ENCODE measurements at regions not wholly inside any gene's neighbourhood (a gene's known extent, or its start where the extent isn't known, plus 50 kb on each side); places are given as distances from the start of the nearest gene placed in this dataset.

DNA sequence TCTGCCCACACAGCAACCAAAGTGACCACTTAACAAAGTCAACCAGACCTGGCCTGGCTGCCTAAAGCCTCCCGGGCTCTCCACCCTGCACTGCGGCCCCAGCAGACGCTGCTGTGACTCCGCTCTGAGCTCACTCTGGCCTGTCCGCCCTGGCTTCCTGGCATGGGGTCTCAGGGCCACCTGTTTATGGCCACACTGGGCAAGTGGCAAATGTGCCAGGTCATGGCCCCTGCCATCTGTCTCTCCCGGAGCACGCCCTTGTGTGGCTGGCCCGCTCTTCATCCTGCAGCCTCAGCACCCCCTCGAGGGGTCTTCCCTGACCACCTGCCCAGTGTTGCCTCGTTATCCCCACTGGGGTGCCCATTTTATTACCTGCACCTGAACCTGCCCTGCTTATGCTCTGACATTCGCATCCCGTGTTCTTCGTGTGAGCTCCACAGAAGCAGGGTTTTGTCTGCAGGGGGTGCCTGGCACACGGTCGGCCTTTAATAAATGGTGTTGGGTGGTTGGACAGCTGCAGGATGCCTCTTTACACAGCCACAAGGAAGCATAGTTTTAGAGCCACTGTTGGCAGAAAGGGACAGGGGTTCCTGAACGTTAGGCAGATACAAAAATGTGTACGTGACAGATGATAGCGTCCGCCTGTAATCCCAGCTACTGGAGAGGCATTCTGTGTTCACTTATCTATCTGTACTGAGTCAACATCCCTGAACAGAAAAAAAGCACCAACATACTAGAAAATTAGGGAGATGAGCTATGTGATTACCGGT, 785.6 kb downstream of the TBC1D22A start:
- Histone ChIP-seq H4K20me1 (ENCODE audit: low read length) (no peaks in the 10 kb centered on the region), H3K36me3 (ENCODE audit: low read depth, low read length) (no peaks in the 10 kb centered on the region), H3K4me3 (ENCODE audit: low read length) (no peak overlapping the region), H3K4me1 (ENCODE audit: insufficient read depth, low read length) (no peaks in the 10 kb centered on the region), H3K9ac (ENCODE audit: low read length) (no peak overlapping the region), H3K27ac (ENCODE audit: low read length) (no peak overlapping the region), H3K9me2 (replicated peaks; ENCODE audit: low read length) (no peaks in the 10 kb centered on the region), H2AFZ (ENCODE audit: low read length) (no peak overlapping the region), H3F3A (ENCODE audit: low read length, unreplicated experiment) (no peaks in the 10 kb centered on the region), H3K27me3 (ENCODE audit: low read length) (peaks cover 13% of the 10 kb centered on the region), H3K9me3 (ENCODE audit: low read length) (no peaks in the 10 kb centered on the region), H3K79me2 (ENCODE audit: low read length) (no peaks in the 10 kb centered on the region), H3K4me2 (ENCODE audit: low read length) (no peak overlapping the region)
- DNase-seq (no peak), ATAC-seq (no peak)
- no TSS peak for BruUV-seq (replicated peaks)
- ChIA-PET CTCF (no interaction called here), POLR2A (ENCODE audit: unreplicated experiment) (no interaction called here)
- intact Hi-C loops (cut with micrococcal nuclease): no loop called here
- no peak for TF ChIP-seq EZH2phosphoT487 (IDR thresholded peaks at IDR 0.05; ENCODE audit: borderline replicate concordance, low read length)
- no peak for TF ChIP-seq EZH2 (IDR thresholded peaks at IDR 0.05; ENCODE audit: low read length, unreplicated experiment)
- TF ChIP-seq, protein P1, sequence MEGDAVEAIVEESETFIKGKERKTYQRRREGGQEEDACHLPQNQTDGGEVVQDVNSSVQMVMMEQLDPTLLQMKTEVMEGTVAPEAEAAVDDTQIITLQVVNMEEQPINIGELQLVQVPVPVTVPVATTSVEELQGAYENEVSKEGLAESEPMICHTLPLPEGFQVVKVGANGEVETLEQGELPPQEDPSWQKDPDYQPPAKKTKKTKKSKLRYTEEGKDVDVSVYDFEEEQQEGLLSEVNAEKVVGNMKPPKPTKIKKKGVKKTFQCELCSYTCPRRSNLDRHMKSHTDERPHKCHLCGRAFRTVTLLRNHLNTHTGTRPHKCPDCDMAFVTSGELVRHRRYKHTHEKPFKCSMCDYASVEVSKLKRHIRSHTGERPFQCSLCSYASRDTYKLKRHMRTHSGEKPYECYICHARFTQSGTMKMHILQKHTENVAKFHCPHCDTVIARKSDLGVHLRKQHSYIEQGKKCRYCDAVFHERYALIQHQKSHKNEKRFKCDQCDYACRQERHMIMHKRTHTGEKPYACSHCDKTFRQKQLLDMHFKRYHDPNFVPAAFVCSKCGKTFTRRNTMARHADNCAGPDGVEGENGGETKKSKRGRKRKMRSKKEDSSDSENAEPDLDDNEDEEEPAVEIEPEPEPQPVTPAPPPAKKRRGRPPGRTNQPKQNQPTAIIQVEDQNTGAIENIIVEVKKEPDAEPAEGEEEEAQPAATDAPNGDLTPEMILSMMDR (conservative IDR thresholded peaks at IDR 0.05; ENCODE audit: low read depth, low read length): no peak

DNA sequence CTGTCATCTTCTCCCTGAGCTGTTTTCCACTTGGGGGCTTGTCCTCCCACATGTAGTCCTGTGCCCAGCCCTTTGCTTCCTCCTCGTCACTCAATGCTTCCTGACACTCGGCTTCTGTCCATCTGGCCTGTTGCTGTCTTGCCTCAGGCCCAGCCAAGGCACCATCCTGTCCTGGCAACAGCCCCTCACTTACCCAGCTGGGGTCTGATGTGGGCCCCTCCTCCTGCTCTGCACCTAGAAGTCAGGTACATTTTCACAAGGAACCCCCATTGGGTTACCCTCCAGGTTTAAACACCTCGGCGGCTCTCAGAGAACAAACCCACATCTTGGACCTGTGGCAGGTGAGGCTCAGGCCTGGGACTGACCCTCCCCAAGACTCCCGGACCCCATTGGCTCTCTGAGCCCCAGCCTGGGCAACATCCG, 784.8 kb downstream of the TBC1D22A start:
- Histone ChIP-seq H3K9me2 (replicated peaks; ENCODE audit: low read length) (no peaks in the 10 kb centered on the region), H3K27me3 (ENCODE audit: low read length) (peaks cover 13% of the 10 kb centered on the region), H2AFZ (ENCODE audit: low read length) (no peak overlapping the region), H3K36me3 (ENCODE audit: low read depth, low read length) (no peaks in the 10 kb centered on the region), H3K9me3 (ENCODE audit: low read length) (no peaks in the 10 kb centered on the region), H3K27ac (ENCODE audit: low read length) (no peak overlapping the region), H4K20me1 (ENCODE audit: low read length) (no peaks in the 10 kb centered on the region), H3K79me2 (ENCODE audit: low read length) (no peaks in the 10 kb centered on the region), H3K4me3 (ENCODE audit: low read length) (no peak overlapping the region), H3K4me2 (ENCODE audit: low read length) (no peak overlapping the region), H3F3A (ENCODE audit: low read length, unreplicated experiment) (no peaks in the 10 kb centered on the region), H3K9ac (ENCODE audit: low read length) (no peak overlapping the region), H3K4me1 (ENCODE audit: insufficient read depth, low read length) (no peaks in the 10 kb centered on the region)
- BruUV-seq (replicated peaks): no TSS peak
- TF ChIP-seq, protein P1 (conservative IDR thresholded peaks at IDR 0.05; ENCODE audit: low read depth, low read length): no peak
- TF ChIP-seq EZH2phosphoT487 (IDR thresholded peaks at IDR 0.05; ENCODE audit: borderline replicate concordance, low read length): no peak
- TF ChIP-seq EZH2 (IDR thresholded peaks at IDR 0.05; ENCODE audit: low read length, unreplicated experiment): no peak
- DNase-seq (no peak), ATAC-seq (no peak)
- POLR2A ChIA-PET (ENCODE audit: unreplicated experiment): no interaction called here
- CTCF ChIA-PET: no interaction called here
- intact Hi-C loops (cut with micrococcal nuclease): no loop called here

DNA sequence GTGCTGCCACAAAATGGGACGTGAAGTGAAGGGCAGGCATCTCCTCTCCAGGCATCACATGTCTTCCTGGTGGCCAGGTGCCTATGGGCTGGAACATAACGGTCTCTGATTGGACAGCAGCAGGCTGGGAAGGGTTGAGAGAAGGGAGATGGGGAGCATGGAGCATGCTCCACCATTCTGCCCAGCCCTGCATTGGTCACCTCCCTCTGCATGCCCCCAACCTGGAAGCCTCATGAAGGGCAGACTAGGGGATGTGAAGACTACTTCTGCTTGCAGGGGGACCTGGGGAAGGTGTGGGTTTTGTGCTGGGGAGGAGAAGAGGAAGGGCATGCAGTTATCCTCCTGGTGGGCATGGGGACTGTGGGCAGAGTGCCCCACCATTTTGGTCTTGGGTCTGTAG, 782.2 kb downstream of the TBC1D22A start:
- no peak overlapping the region for H3K4me3 ChIP-seq (ENCODE audit: low read length)
- no peak overlapping the region for H3K9ac ChIP-seq (ENCODE audit: low read length)
- DNase-seq (no peak), ATAC-seq (no peak)
- no peaks in the 10 kb centered on the region for H3K9me2 ChIP-seq (replicated peaks; ENCODE audit: low read length)
- POLR2A ChIA-PET (ENCODE audit: unreplicated experiment): no interaction called here
- H2AFZ ChIP-seq (ENCODE audit: low read length): no peak overlapping the region
- H3K4me2 ChIP-seq (ENCODE audit: low read length): no peak overlapping the region
- no peaks in the 10 kb centered on the region for H4K20me1 ChIP-seq (ENCODE audit: low read length)
- no TSS peak for BruUV-seq (replicated peaks)
- no peaks in the 10 kb centered on the region for H3K9me3 ChIP-seq (ENCODE audit: low read length)
- TF ChIP-seq EZH2 (IDR thresholded peaks at IDR 0.05; ENCODE audit: low read length, unreplicated experiment) (no peak), EZH2phosphoT487 (IDR thresholded peaks at IDR 0.05; ENCODE audit: borderline replicate concordance, low read length) (no peak)
- TF ChIP-seq, protein P1 (conservative IDR thresholded peaks at IDR 0.05; ENCODE audit: low read depth, low read length): no peak
- intact Hi-C loops (cut with micrococcal nuclease): no loop called here
- no peaks in the 10 kb centered on the region for H3K36me3 ChIP-seq (ENCODE audit: low read depth, low read length)
- no peaks in the 10 kb centered on the region for H3K79me2 ChIP-seq (ENCODE audit: low read length)
- no peak overlapping the region for H3K27ac ChIP-seq (ENCODE audit: low read length)
- H3K4me1 ChIP-seq (ENCODE audit: insufficient read depth, low read length): no peaks in the 10 kb centered on the region
- CTCF ChIA-PET: no interaction called here
- no peaks in the 10 kb centered on the region for H3F3A ChIP-seq (ENCODE audit: low read length, unreplicated experiment)
- H3K27me3 ChIP-seq (ENCODE audit: low read length): no peaks in the 10 kb centered on the region

Data from PC-3 (cell line).